ENCODE measurements at regions not wholly inside any gene's neighbourhood (a gene's known extent, or its start where the extent isn't known, plus 50 kb on each side); places are given as distances from the start of the nearest gene placed in this dataset.

- TF ChIP-seq POLR2A (IDR thresholded peaks at IDR 0.05; ENCODE audit: borderline replicate concordance, extremely low read depth, insufficient read depth, insufficient read length), result no peak
- TF ChIP-seq POLR2AphosphoS5 (IDR thresholded peaks at IDR 0.05; ENCODE audit: low read depth, low read length), result no peak
- no peak for TF ChIP-seq CTCF (IDR thresholded peaks at IDR 0.05 in 2 of 3, conservative IDR thresholded peaks at IDR 0.05 in 1 of 3; ENCODE audit: borderline replicate concordance in 1 of 3, insufficient read depth in 1 of 3, low read depth in 2 of 3, low read length in 2 of 3)
- no peak for TF ChIP-seq EGR1 (IDR thresholded peaks at IDR 0.05; ENCODE audit: low read depth)
Measured at GRCh38 chr4:29559286-29559685, 1160.9 kb upstream of the PCDH7 start.

Data from HCT116 (cell line).